ENCODE measurements at regions not wholly inside any gene's neighbourhood (a gene's known extent, or its start where the extent isn't known, plus 50 kb on each side); places are given as distances from the start of the nearest gene placed in this dataset.
A peak's percentile ranks its signal among the peaks of the same experiment; 100 is the strongest.

GRCh38 chr4:57910151-57910550 is 800.0 kb upstream of the IGFBP7 start:
- no peak for TF ChIP-seq CTCF (IDR thresholded peaks at IDR 0.05; ENCODE audit: low read depth, low read length)
- Histone ChIP-seq H3K27me3 (no peaks in the 10 kb centered on the region), H3K27ac (no peak overlapping the region), H3K36me3 (no peaks in the 10 kb centered on the region), H3K4me3 (no peak overlapping the region), H3K4me1 (ENCODE audit: low read depth) (no peaks in the 10 kb centered on the region), H3K9me3 (ENCODE audit: low read depth) (no peaks in the 10 kb centered on the region)
- no peak for DNase-seq (ENCODE audit: low read depth in 1 of 2, low spot score in 1 of 2)

DNA sequence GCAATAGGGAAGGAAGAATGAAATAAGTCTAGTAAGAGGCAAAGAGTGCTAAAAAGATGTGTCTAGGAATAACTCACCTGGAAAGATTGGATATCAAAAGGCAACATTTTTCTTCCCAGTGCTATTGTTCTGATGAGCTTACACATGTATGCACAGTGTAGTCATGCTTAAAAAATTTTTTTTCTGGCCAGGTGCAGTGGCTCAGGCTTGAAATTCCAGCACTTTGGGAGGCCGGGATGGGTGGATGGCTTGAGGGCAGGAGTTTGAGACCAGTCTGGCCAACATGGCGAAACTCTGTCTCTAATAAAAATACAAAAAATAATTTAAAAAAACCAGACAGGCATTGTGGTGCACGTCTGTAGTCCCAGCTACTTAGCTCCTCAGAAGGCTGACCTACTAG is 795.8 kb upstream of the IGFBP7 start:
- no peak for TF ChIP-seq CTCF (IDR thresholded peaks at IDR 0.05; ENCODE audit: low read depth, low read length)
- Histone ChIP-seq H3K4me3 (no peak overlapping the region), H3K27me3 (no peaks in the 10 kb centered on the region), H3K27ac (no peak overlapping the region), H3K9me3 (ENCODE audit: low read depth) (no peaks in the 10 kb centered on the region), H3K4me1 (ENCODE audit: low read depth) (no peaks in the 10 kb centered on the region), H3K36me3 (no peaks in the 10 kb centered on the region)
- no peak for DNase-seq (ENCODE audit: low read depth in 1 of 2, low spot score in 1 of 2)

DNA sequence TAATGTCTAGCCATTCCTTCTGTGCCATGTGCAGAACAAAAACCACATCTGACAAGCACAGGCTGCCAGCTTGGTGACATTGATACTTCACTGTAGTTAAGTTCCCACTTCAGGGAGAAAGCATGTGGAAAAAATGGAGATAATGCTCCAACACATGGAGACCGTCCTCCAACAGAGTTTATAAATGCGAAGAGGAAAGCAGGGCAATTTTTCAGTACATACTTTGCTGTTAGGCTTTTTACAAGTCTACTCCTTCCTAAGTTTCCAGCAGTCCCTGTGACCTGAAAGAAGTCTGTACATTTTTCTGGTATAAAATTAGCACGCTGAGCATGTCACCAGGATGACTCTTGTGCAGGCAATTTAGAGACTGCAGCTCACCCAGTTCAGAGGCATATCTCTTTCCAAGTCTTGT is 766.9 kb upstream of the IGFBP7 start:
- Histone ChIP-seq H3K4me3 (no peak overlapping the region), H3K4me1 (ENCODE audit: low read depth) (peaks cover 24% of the 10 kb centered on the region), H3K27me3 (no peaks in the 10 kb centered on the region), H3K9me3 (ENCODE audit: low read depth) (no peaks in the 10 kb centered on the region), H3K36me3 (no peaks in the 10 kb centered on the region), H3K27ac (peak overlapping the region; percentile 86)
- peak in 1 of 2 donors; percentile 58 for DNase-seq (ENCODE audit: low read depth in 1 of 2, low spot score in 1 of 2)
- TF ChIP-seq CTCF (IDR thresholded peaks at IDR 0.05; ENCODE audit: low read depth, low read length), result no peak

GRCh38 chr4:57875829-57876392 is 765.7 kb upstream of the IGFBP7 start:
- Histone ChIP-seq H3K4me1 (ENCODE audit: low read depth) (peaks cover 24% of the 10 kb centered on the region), H3K27me3 (no peaks in the 10 kb centered on the region)
- TF ChIP-seq CTCF (IDR thresholded peaks at IDR 0.05; ENCODE audit: low read depth, low read length), result no peak

GRCh38 chr4:57866468-57867171 is 756.4 kb upstream of the IGFBP7 start:
- Histone ChIP-seq H3K4me3 (no peak overlapping the region), H3K9me3 (ENCODE audit: low read depth) (no peaks in the 10 kb centered on the region), H3K4me1 (ENCODE audit: low read depth) (peaks cover 13% of the 10 kb centered on the region), H3K27me3 (no peaks in the 10 kb centered on the region), H3K27ac (peak overlapping the region; percentile 5), H3K36me3 (no peaks in the 10 kb centered on the region)
- TF ChIP-seq CTCF (IDR thresholded peaks at IDR 0.05; ENCODE audit: low read depth, low read length), result no peak
- DNase-seq (ENCODE audit: low read depth in 1 of 2, low spot score in 1 of 2), result peak in 1 of 2 donors; percentile 42

More at GRCh38 chr4:57875829-57876392, 765.7 kb upstream of the IGFBP7 start:
- no peaks in the 10 kb centered on the region for H3K36me3 ChIP-seq
- no peaks in the 10 kb centered on the region for H3K9me3 ChIP-seq (ENCODE audit: low read depth)
- peak overlapping the region; percentile 86 for H3K27ac ChIP-seq
- DNase-seq (ENCODE audit: low read depth in 1 of 2, low spot score in 1 of 2), result peak in 1 of 2 donors; percentile 43
- no peak overlapping the region for H3K4me3 ChIP-seq

Data from cardiac muscle cell (in vitro differentiated cells and primary cell).